Inflammatory macrophage (primary cell): ENCODE measurements at regions not wholly inside any gene's neighbourhood (a gene's known extent, or its start where the extent isn't known, plus 50 kb on each side); places are given as distances from the start of the nearest gene placed in this dataset.

Experiments used
- DNase-seq, 2 donors: peaks; one replicate each; pipeline ENCODE4 v3.0.0-alpha.2; 2020 to 2022

- DNase-seq, result no peak
These were observed 92.6 kb upstream of the IL12B start for GRCh38 chr5:159422910-159423309.

DNA sequence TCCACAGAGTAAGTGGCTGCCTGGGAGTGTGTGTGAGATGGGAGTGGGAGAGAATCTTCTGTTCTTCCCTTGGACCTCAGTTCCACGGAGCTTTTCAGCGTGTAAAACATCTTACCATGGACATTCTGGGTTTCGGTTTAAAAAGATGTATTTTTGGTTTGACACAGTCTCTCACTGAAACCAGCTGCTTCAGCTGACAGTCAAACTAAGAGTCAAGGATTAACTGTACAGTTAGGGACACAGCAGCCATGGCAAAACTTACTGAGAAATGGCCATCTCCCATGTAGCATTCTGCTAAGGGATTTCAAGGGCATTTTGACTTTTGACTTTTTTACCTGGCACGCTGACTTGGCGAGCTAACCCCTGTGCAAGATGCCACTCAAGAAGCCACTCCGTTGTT lies 93.8 kb upstream of the IL12B start:
- no peak for DNase-seq

- DNase-seq, result no peak
These were observed 96.4 kb upstream of the IL12B start for GRCh38 chr5:159426694-159427093.

DNA sequence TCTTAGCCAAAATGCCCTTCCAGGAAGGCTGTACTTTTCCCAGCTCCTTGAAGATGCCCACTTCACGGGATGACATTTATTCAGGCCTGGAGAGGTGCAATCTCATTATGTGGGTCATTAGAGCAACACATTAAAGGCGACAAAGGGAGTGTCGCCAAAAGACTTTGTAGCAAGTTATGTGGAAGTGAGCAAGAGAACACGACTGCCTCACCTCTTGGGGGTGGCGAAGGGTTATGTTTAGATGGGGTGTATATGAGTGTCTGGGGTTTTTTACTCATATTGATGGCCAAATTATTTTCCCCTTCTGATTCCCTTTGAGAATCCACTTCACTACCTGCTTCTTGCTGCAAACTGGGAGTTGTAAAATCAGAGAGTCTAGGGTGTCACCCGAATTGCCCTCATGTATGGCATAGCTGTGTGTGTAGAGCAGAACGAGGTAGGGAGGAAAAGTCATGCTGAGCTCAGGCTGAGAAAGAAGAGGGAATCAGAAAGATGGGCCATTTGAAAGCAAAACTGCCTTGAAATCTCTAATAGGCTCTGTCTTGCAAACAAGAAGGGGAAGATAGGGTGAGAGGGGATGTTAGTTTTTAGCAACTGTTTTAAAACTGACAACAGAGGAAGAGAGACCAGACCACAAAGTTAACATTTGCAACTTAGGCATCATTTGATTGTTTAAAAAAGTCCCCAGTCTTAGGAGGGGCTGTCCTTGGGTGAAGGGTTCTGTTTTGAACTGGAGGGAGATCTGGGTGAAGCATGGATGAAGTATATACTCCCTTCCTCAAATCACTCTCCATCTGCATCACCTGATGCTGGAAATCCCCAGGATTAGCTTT lies 97.1 kb upstream of the IL12B start:
- DNase-seq, result no peak

GRCh38 chr5:159430361-159431012 lies 100.2 kb upstream of the IL12B start:
- DNase-seq, result no peak

- DNase-seq, result no peak
These were observed 105.6 kb upstream of the IL12B start for GRCh38 chr5:159435855-159436254.

DNA sequence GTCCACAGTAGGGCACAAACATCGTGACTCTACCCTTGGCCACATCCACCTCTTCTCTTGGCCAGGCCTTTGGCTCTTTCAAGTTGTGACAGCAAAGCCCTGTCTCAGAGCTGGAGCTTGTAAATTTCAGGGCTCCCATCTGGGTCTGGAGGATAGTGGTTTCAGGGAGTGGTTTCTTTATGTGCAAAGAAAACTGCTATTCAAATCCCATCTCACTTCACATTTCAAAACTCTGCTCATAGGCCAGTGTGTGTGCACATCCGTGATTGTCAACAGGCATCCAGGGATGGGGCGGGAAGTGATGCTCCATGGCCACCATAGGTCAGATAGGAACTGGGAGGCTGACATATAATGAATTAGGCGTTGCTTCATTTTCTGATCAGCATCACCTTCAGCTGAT lies 107.8 kb upstream of the IL12B start:
- no peak for DNase-seq

DNA sequence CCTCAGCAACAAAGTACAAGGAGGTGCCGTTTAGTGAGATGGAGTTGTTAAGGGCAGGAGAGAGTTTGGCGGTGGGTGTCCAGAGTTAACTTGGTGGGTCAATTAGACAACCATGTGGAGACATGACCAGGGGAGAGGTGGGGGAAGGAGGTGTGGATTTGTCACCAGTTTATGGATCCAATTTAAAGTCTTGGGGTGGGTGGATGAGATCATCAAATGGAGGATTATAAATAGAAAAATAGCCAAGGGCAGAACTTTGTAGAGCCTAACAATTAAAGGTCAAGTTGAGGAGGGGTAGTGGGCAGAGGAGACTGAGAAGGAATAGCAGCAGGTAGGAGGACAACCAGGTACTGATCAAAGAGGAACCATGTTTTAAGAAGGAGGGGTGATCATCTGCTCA lies 108.7 kb upstream of the IL12B start:
- no peak for DNase-seq

- no peak for DNase-seq
These were observed 109.9 kb upstream of the IL12B start for GRCh38 chr5:159440235-159440634.

DNA sequence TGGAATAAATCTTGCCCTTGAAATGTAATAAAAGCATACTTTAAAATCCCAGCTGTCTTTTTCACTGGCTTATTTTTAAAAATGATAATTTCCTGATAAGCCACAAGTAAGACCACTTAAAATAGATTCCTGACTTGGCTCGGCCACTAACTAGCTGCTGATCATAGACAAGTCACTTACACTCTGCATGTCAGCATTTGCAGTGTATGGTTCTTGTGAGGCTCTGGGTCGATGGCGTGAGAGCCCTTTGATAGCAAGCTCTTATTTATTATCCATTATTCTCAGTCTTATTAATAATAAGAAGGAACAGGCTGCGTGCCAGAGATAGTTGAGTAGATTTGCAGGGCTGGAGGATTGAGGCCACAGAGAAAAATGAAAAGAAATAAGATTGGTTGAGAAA lies 110.7 kb upstream of the IL12B start:
- DNase-seq, result no peak

GRCh38 chr5:159441441-159441840 lies 111.2 kb upstream of the IL12B start:
- no peak for DNase-seq

GRCh38 chr5:159442206-159442850 lies 112.0 kb upstream of the IL12B start:
- DNase-seq, result no peak

DNA sequence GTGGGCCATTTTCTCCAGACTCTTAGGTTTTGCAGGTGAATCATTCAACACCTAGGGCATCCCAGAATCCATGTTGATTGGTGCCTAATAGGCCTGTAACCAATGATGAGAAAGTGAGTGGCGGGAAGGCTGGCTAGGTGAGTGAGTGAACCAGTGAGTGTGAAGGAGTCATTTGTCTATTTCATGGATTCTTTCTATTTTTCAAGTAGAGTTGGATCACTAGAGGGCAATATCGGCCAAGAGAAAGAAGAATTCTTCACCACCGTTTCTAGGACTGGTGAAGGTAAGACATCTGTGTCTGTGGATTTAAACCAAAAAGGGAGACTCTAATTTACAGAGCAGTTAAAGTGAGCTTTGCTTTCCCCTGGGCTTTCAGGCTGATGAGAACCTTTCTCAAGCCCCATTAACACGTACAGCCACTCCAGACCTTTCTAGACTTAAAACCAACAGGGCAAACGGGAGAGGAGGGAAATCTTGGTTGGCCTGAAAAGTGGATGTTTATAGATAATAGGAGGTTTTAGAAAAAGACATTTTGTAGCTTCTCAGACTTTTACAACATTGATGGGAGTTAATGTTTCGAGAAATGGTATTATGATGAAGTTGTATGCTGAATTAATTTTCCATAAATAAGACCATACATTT lies 114.3 kb upstream of the IL12B start:
- peak; percentile 36 to 44 for DNase-seq

GRCh38 chr5:159447116-159447515 lies 116.8 kb upstream of the IL12B start:
- DNase-seq, result no peak

- DNase-seq, result no peak
These were observed 118.6 kb upstream of the IL12B start for GRCh38 chr5:159448841-159449407.

DNA sequence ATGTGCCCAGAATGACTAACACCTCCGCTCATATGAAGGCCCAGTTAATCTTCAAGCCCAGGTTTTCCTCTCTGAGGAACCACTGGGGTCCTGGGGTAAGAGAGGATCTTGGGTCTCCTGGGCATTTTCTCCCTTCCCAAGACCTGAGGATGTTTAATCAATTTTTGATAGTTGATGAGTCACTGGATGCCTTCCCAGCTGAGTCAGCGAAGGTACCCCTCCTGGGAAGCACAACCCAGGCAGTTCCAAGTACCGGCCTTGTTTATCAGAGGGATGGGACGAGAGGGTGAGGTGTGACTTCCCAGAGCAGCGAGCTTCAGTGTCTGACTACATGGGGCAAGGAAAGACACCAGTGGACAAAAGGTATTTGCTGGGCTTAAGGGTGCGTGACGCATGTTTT lies 119.6 kb upstream of the IL12B start:
- no peak for DNase-seq

- no peak for DNase-seq
These were observed 120.1 kb upstream of the IL12B start for GRCh38 chr5:159450417-159450816.

- no peak for DNase-seq
These were observed 121.1 kb upstream of the IL12B start for GRCh38 chr5:159451197-159452052.

DNA sequence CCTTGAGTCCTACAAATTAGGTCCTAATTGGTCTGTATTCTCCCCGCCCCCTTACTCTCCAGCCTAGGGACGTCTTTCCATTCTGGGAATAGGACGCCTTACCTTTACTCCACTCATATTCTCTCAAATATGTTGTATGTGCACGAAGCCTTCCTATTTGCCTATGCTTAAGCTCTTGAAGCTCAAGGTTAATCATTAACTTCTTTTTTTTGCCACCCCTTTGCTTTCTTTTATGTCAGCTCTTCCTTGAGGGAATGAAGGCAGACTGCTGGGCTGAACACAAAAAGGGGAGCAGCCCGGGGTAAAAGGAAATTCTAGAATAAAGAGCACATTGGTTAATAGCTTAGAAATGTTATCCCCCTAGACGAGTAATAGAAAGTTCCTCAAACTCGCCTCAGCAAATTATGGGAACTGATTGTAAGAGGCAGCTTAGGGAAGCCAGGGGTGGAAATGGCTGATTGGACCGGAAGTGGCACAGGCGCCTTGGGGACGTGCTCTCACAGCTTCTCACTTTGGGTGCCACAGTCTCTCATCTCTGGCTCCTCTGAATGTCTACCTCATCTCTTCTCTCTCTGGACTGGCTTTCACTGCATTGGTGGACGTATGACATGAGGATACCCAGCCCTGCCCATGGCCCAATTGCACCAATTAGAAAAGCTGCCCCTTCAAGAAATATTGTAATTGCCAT lies 122.3 kb upstream of the IL12B start:
- no peak for DNase-seq

GRCh38 chr5:159453209-159453608 lies 122.9 kb upstream of the IL12B start:
- DNase-seq, result no peak

GRCh38 chr5:159456261-159456660 lies 126.0 kb upstream of the IL12B start:
- no peak for DNase-seq
